ENCODE measurements at regions not wholly inside any gene's neighbourhood (a gene's known extent, or its start where the extent isn't known, plus 50 kb on each side); places are given as distances from the start of the nearest gene placed in this dataset.
"Not testable (repeated sequence)": the region's sequence is repeated elsewhere in the genome, so short reads cannot be mapped to it uniquely, and the experiment has no call there.

- DNase-seq (ENCODE audit: low spot score in 2 of 2), result no peak
- no peak for TF ChIP-seq CTCF (IDR thresholded peaks at IDR 0.05)
- no peak overlapping the region for H3K27ac ChIP-seq
Observed at GRCh38 chr7:80036107-80036506, 98.5 kb upstream of the GNAI1 start.

GRCh38 chr7:80028717-80029116 is 105.9 kb upstream of the GNAI1 start:
- H3K27ac ChIP-seq, result no peak overlapping the region

More at GRCh38 chr7:80036107-80036506, 98.5 kb upstream of the GNAI1 start:
- no peak overlapping the region for H3K4me3 ChIP-seq
- no peaks in the 10 kb centered on the region for H3K4me1 ChIP-seq
- no peaks in the 10 kb centered on the region for H3K36me3 ChIP-seq
- H3K27me3 ChIP-seq, result no peaks in the 10 kb centered on the region
- H3K9me3 ChIP-seq, result no peaks in the 10 kb centered on the region
- intact Hi-C loops (cut with DNase I), result no loop called here

DNA sequence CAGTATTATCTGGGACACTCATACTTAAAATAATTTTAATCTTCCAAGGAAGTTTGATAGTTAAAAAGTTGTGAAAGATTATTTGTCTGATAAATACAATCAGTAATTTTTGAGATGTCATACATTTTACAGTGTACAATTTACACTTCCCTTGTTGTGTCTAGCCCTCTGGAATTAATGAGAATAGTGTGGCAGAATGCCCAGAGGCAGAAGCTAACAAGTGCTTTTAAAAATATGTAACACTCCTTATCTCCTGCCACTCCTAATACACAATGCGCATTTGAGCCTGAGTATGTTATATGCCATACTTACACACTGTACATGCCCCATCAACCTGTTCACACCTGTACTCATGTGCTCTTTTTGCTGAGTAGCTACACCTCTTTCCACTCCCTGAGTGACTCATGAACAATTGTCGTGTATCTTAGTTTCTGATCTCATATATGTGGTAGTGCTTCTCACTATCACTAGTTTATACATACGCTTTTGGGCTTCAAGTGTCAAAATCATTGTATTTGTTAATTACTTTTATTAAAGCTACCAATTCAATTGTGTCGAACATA is 106.9 kb upstream of the GNAI1 start:
- Histone ChIP-seq H3K4me1 (no peaks in the 10 kb centered on the region), H3K27me3 (no peaks in the 10 kb centered on the region), H3K4me3 (no peak overlapping the region), H3K9me3 (peaks cover 0 to 4% of the 10 kb centered on the region in 2 donors), H3K27ac (no peak overlapping the region), H3K36me3 (no peaks in the 10 kb centered on the region)
- intact Hi-C loops (cut with DNase I), result no loop called here
- DNase-seq (ENCODE audit: low spot score in 2 of 2), result no peak
- TF ChIP-seq CTCF (IDR thresholded peaks at IDR 0.05), result no peak

More at GRCh38 chr7:80028717-80029116, 105.9 kb upstream of the GNAI1 start:
- no peaks in the 10 kb centered on the region for H3K36me3 ChIP-seq
- TF ChIP-seq CTCF (IDR thresholded peaks at IDR 0.05), result no peak
- intact Hi-C loops (cut with DNase I), result no loop called here
- no peak overlapping the region for H3K4me3 ChIP-seq
- DNase-seq (ENCODE audit: low spot score in 2 of 2), result no peak
- peaks cover 0 to 4% of the 10 kb centered on the region in 2 donors for H3K9me3 ChIP-seq
- H3K27me3 ChIP-seq, result no peaks in the 10 kb centered on the region
- H3K4me1 ChIP-seq, result no peaks in the 10 kb centered on the region

- no peaks in the 10 kb centered on the region for H3K27me3 ChIP-seq
- no peaks in the 10 kb centered on the region for H3K4me1 ChIP-seq
- H3K36me3 ChIP-seq, result no peaks in the 10 kb centered on the region
- no peak overlapping the region for H3K4me3 ChIP-seq
- DNase-seq (ENCODE audit: low spot score in 2 of 2), result no peak
- no peak overlapping the region for H3K27ac ChIP-seq
- intact Hi-C loops (cut with DNase I), result no loop called here
- peaks cover 0 to 4% of the 10 kb centered on the region in 2 donors for H3K9me3 ChIP-seq
- no peak for TF ChIP-seq CTCF (IDR thresholded peaks at IDR 0.05)
Observed at GRCh38 chr7:80026766-80027165, 107.9 kb upstream of the GNAI1 start.

DNA sequence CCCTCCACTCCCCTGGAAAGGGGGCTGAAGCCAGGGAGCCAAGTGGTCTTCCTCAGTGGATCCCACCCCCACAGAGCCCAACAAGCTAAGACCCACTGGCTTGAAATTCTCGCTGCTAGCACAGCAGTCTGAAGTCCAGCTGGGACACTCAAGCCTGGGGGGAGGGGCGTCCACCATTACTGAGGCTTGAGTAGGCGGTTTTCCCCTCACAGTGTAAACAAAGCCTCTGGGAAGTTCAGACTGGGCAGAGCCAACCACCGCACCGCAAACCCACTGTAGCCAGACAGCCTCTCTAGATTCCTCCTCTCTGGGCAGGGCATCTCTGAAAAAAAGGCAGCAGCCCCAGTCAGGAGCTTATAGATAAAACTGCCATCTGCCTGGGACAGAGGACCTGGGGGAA is 114.4 kb upstream of the GNAI1 start:
- H3K4me1 ChIP-seq; DNase-seq (ENCODE audit: low spot score in 2 of 2); intact Hi-C loops (cut with DNase I): not testable (repeated sequence)

GRCh38 chr7:80019809-80020207 is 114.8 kb upstream of the GNAI1 start:
- DNase-seq (ENCODE audit: low spot score in 2 of 2); H3K36me3 ChIP-seq; H3K4me3 ChIP-seq; H3K27ac ChIP-seq; H3K9me3 ChIP-seq; H3K4me1 ChIP-seq; H3K27me3 ChIP-seq; intact Hi-C loops (cut with DNase I): not testable (repeated sequence)

More for the DNA sequence above, 114.4 kb upstream of the GNAI1 start:
- not testable (repeated sequence) for H3K4me3 ChIP-seq, H3K27ac ChIP-seq, H3K27me3 ChIP-seq, H3K9me3 ChIP-seq, H3K36me3 ChIP-seq

Measured in ascending aorta (tissue), 2 donors.